ENCODE measurements at regions not wholly inside any gene's neighbourhood (a gene's known extent, or its start where the extent isn't known, plus 50 kb on each side); places are given as distances from the start of the nearest gene placed in this dataset.

GRCh38 chr6:19324376-19324775, 512.8 kb upstream of the ID4 start:
- H3K27me3 Mint-ChIP-seq (ENCODE audit: insufficient read depth, unreplicated experiment) = no peaks in the 10 kb centered on the region
- no peak for TF ChIP-seq CTCF (IDR thresholded peaks at IDR 0.05; ENCODE audit: unreplicated experiment)
- POLR2A ChIA-PET = no interaction called here
- no TSS peak for BruUV-seq (replicated peaks)
- H3K27ac Mint-ChIP-seq (ENCODE audit: low read depth, unreplicated experiment) = no peak overlapping the region
- CTCF ChIA-PET = interaction anchor here (0.6 to 1.6 kb wide), 3 partner anchors 292 to 795 kb away, joined by 3 to 9 read pairs (median 4); no protein-coding TSS in a partner anchor
- no peak for DNase-seq (ENCODE audit: unreplicated experiment)
- H3K36me3 Mint-ChIP-seq (ENCODE audit: insufficient read depth, unreplicated experiment) = no peaks in the 10 kb centered on the region
- intact Hi-C loops (cut with micrococcal nuclease) = no loop called here
- no peak overlapping the region for H3K4me3 Mint-ChIP-seq (ENCODE audit: unreplicated experiment)
- no peaks in the 10 kb centered on the region for H3K4me1 Mint-ChIP-seq (ENCODE audit: insufficient read depth, unreplicated experiment)
- H3K9me3 Mint-ChIP-seq (ENCODE audit: unreplicated experiment) = no peaks in the 10 kb centered on the region

GRCh38 chr6:19325335-19325789, 511.8 kb upstream of the ID4 start:
- intact Hi-C loops (cut with micrococcal nuclease) = no loop called here
- ChIA-PET POLR2A (no interaction called here), CTCF (no interaction called here)
- BruUV-seq (replicated peaks) = no TSS peak
- no peak for TF ChIP-seq CTCF (IDR thresholded peaks at IDR 0.05; ENCODE audit: unreplicated experiment)
- Mint-ChIP-seq H3K27ac (ENCODE audit: low read depth, unreplicated experiment) (no peak overlapping the region), H3K4me1 (ENCODE audit: insufficient read depth, unreplicated experiment) (no peaks in the 10 kb centered on the region), H3K36me3 (ENCODE audit: insufficient read depth, unreplicated experiment) (no peaks in the 10 kb centered on the region), H3K27me3 (ENCODE audit: insufficient read depth, unreplicated experiment) (no peaks in the 10 kb centered on the region), H3K4me3 (ENCODE audit: unreplicated experiment) (no peak overlapping the region), H3K9me3 (ENCODE audit: unreplicated experiment) (no peaks in the 10 kb centered on the region)
- no peak for DNase-seq (ENCODE audit: unreplicated experiment)

- no peaks in the 10 kb centered on the region for H3K36me3 Mint-ChIP-seq (ENCODE audit: insufficient read depth, unreplicated experiment)
- no TSS peak for BruUV-seq (replicated peaks)
- ChIA-PET POLR2A (no interaction called here), CTCF (no interaction called here)
- H3K27me3 Mint-ChIP-seq (ENCODE audit: insufficient read depth, unreplicated experiment) = no peaks in the 10 kb centered on the region
- H3K9me3 Mint-ChIP-seq (ENCODE audit: unreplicated experiment) = no peaks in the 10 kb centered on the region
- no peak overlapping the region for H3K4me3 Mint-ChIP-seq (ENCODE audit: unreplicated experiment)
- DNase-seq (ENCODE audit: unreplicated experiment) = no peak
- H3K27ac Mint-ChIP-seq (ENCODE audit: low read depth, unreplicated experiment) = no peak overlapping the region
- intact Hi-C loops (cut with micrococcal nuclease) = no loop called here
- H3K4me1 Mint-ChIP-seq (ENCODE audit: insufficient read depth, unreplicated experiment) = no peaks in the 10 kb centered on the region
- no peak for TF ChIP-seq CTCF (IDR thresholded peaks at IDR 0.05; ENCODE audit: unreplicated experiment)
Observed at GRCh38 chr6:19327241-19327640, 509.9 kb upstream of the ID4 start.

GRCh38 chr6:19327661-19328060, 509.5 kb upstream of the ID4 start:
- H3K27me3 Mint-ChIP-seq (ENCODE audit: insufficient read depth, unreplicated experiment) = no peaks in the 10 kb centered on the region
- no peak overlapping the region for H3K27ac Mint-ChIP-seq (ENCODE audit: low read depth, unreplicated experiment)
- no TSS peak for BruUV-seq (replicated peaks)
- no peak overlapping the region for H3K4me3 Mint-ChIP-seq (ENCODE audit: unreplicated experiment)
- TF ChIP-seq CTCF (IDR thresholded peaks at IDR 0.05; ENCODE audit: unreplicated experiment) = no peak
- no peak for DNase-seq (ENCODE audit: unreplicated experiment)
- H3K4me1 Mint-ChIP-seq (ENCODE audit: insufficient read depth, unreplicated experiment) = no peaks in the 10 kb centered on the region
- ChIA-PET CTCF (no interaction called here), POLR2A (no interaction called here)
- H3K36me3 Mint-ChIP-seq (ENCODE audit: insufficient read depth, unreplicated experiment) = no peaks in the 10 kb centered on the region
- intact Hi-C loops (cut with micrococcal nuclease) = no loop called here
- H3K9me3 Mint-ChIP-seq (ENCODE audit: unreplicated experiment) = no peaks in the 10 kb centered on the region

Data from MCF 10A (cell line).